Islet precursor cell (in vitro differentiated cells): ENCODE measurements at regions not wholly inside any gene's neighbourhood (a gene's known extent, or its start where the extent isn't known, plus 50 kb on each side); places are given as distances from the start of the nearest gene placed in this dataset.
"Not testable (repeated sequence)": the region's sequence is repeated elsewhere in the genome, so short reads cannot be mapped to it uniquely, and the experiment has no call there.

Experiments
- DNase-seq: peaks from one replicate; pipeline ENCODE4 v3.0.0-alpha.2; 2018

DNA sequence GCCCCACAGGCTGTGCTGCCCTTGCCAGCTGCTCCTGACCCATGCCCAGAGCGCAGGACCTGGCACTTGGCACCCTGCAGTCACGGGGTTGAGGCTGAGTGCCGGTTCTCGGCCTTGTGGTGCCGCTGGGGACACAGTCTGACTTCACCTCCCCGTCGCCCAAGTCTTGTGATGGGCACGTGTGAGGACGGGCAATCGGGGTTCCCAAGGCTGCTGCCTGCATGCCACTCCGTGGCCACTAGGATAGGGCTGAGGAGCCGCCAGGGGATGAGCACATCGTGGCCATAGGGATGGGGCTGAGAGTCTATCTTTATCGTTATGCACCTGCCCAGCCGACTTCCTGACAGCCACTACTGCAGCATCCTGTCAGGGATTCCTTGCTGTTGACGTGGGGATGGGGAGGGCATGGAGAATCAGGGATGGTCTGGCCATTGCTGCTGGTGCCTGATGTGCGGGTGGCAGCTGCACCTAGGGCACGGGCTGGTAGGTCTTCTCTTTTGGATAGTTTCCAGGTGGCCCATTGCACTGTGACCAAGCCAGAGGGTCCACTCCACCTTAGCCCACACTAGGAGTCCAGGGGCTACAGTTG, 243.5 kb downstream of the FOXD4L6 start:
- not testable (repeated sequence) for DNase-seq

DNA sequence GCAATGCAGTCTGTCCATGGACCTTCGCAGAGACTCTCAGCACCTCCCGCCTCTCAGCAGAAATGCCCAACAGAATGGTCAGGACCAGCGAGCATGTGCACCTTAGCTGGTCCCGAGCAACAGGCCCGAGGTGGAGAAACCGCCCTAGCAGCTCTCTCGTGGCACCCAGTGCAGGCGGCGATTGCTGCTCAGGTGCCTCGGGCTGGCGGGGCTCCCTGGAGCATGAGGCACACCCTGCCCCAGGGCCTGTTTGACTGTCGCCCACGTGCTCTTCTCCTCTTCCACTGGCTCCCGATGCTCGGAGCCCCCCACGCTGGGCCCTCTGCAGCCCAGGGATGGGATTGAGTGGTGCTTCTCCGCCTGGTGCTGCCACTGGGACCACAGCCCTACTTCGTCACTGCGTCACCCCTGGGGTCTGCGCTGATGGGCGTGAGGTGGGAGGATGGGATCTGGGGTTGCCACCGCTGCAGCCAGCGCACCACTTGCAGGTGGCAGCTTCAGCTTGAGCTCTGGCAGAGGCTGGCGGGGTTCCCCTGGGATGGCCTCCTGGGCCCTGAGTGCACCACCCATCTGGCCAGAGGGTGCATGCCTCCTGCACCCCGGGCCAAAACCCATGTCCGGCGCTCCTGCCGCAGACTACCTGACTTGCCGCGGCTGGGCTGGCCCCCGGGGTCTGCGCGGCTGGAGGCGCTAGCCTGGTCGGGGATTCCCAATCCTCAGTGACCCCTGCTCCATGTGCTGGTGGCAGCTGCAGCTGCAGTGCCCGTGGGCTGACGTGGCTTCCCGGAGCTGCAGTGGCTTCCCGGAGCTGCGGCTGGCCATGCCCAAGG, 244.2 kb downstream of the FOXD4L6 start:
- DNase-seq, result peak; percentile 46

DNA sequence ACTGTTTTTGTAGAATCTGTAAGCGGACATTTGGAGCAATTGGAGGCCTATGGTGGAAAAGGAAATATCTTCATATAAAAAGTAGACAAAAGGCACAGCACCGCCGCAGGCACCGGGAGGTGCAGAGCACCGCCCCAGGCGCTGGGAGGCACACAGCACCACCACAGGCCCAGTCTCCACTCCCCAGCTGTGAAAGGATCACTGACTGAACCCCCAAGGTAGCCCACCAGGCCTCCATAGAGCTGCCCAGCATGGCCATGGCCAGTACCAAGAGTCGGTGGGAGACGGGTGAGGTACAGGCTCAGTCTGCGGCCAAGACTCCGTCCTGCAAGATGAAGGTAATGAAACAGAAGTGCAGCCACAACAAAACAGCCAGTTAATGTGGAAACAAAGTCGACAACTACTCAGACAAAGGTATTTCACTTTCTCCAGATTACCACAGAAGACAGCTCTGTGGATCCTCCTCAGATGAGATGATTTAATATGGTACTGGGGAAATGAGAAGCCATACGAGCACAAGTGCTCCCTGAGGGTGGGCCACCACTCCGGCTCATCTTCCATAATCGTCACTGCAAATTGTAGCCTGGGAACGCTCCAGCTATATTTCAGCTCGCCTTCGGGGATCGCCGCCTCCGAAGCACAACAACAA, 244.9 kb downstream of the FOXD4L6 start:
- not testable (repeated sequence) for DNase-seq

DNA sequence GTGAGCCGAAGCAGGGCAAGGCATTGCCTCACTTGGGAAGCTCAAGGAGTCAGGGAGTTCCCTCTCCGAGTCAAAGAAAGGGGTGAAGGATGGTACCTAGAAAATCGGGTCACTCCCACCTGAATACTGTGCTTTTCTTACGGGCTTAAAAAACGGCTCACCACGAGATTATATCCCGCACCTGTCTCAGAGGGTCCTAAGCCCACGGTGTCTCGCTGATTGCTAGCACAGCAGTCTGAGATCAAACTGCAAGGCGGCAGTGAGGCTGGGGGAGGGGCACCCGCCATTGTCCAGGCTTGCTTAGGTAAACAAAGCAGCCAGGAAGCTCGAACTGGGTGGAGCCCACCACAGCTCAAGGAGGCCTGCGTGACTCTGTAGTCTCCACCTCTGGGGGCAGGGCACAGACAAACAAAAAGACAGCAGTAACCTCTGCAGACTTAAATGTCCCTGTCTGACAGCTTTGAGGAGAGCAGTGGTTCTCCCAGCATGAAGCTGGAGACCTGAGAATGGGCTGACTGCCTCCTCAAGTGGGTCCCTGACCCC, 254.7 kb downstream of the FOXD4L6 start:
- DNase-seq, result not testable (repeated sequence)

GRCh38 chr9:40868437-40868836, 260.0 kb downstream of the FOXD4L6 start:
- not testable (repeated sequence) for DNase-seq
